ENCODE measurements at regions not wholly inside any gene's neighbourhood (a gene's known extent, or its start where the extent isn't known, plus 50 kb on each side); places are given as distances from the start of the nearest gene placed in this dataset.

- no peaks in the 10 kb centered on the region for H3F3A ChIP-seq (ENCODE audit: insufficient read depth, low read length)
- H2AFZ ChIP-seq (ENCODE audit: low read length), result no peak overlapping the region
- H3K4me1 ChIP-seq (ENCODE audit: insufficient read depth, low read length, severe bottlenecking), result no peaks in the 10 kb centered on the region
- H4K20me1 ChIP-seq (ENCODE audit: insufficient read depth, low read length), result no peaks in the 10 kb centered on the region
- H3K27me3 ChIP-seq (ENCODE audit: insufficient read depth, low read length), result no peaks in the 10 kb centered on the region
- no peaks in the 10 kb centered on the region for H3K9me3 ChIP-seq (ENCODE audit: low read length)
- TF ChIP-seq EZH2 (IDR thresholded peaks at IDR 0.05; ENCODE audit: borderline replicate concordance, low read length) (no peak), CTCF (IDR thresholded peaks at IDR 0.05; ENCODE audit: low read length) (no peak)
- no peaks in the 10 kb centered on the region for H3K9me2 ChIP-seq (ENCODE audit: low read depth, low read length)
- H3K36me3 ChIP-seq (ENCODE audit: insufficient read depth, low read length), result no peaks in the 10 kb centered on the region
- H3K9ac ChIP-seq (ENCODE audit: low read length), result no peak overlapping the region
- H3K27ac ChIP-seq (ENCODE audit: low read depth, low read length, poor library complexity, severe bottlenecking), result no peak overlapping the region
- no peak overlapping the region for H3K4me2 ChIP-seq (ENCODE audit: low read length)
- H3K79me2 ChIP-seq (ENCODE audit: insufficient read depth, low read length), result no peaks in the 10 kb centered on the region
- no peak overlapping the region for H3K4me3 ChIP-seq (ENCODE audit: low read depth, low read length, poor library complexity, severe bottlenecking)
These were observed 80.0 kb downstream of the CLDN34 start for GRCh38 chrX:10047133-10047532.

GRCh38 chrX:10047631-10048030 is 80.5 kb downstream of the CLDN34 start:
- no peak overlapping the region for H2AFZ ChIP-seq (ENCODE audit: low read length)
- H3K27ac ChIP-seq (ENCODE audit: low read depth, low read length, poor library complexity, severe bottlenecking), result no peak overlapping the region
- no peaks in the 10 kb centered on the region for H3K9me3 ChIP-seq (ENCODE audit: low read length)
- no peak overlapping the region for H3K9ac ChIP-seq (ENCODE audit: low read length)
- no peaks in the 10 kb centered on the region for H3F3A ChIP-seq (ENCODE audit: insufficient read depth, low read length)
- no peaks in the 10 kb centered on the region for H3K36me3 ChIP-seq (ENCODE audit: insufficient read depth, low read length)
- no peaks in the 10 kb centered on the region for H3K79me2 ChIP-seq (ENCODE audit: insufficient read depth, low read length)
- no peaks in the 10 kb centered on the region for H3K4me1 ChIP-seq (ENCODE audit: insufficient read depth, low read length, severe bottlenecking)
- no peak overlapping the region for H3K4me3 ChIP-seq (ENCODE audit: low read depth, low read length, poor library complexity, severe bottlenecking)
- H4K20me1 ChIP-seq (ENCODE audit: insufficient read depth, low read length), result no peaks in the 10 kb centered on the region
- H3K9me2 ChIP-seq (ENCODE audit: low read depth, low read length), result no peaks in the 10 kb centered on the region
- H3K4me2 ChIP-seq (ENCODE audit: low read length), result no peak overlapping the region
- H3K27me3 ChIP-seq (ENCODE audit: insufficient read depth, low read length), result no peaks in the 10 kb centered on the region
- TF ChIP-seq CTCF (IDR thresholded peaks at IDR 0.05; ENCODE audit: low read length), result no peak
- no peak for TF ChIP-seq EZH2 (IDR thresholded peaks at IDR 0.05; ENCODE audit: borderline replicate concordance, low read length)

- Histone ChIP-seq H3K27me3 (ENCODE audit: insufficient read depth, low read length) (no peaks in the 10 kb centered on the region), H3K4me2 (ENCODE audit: low read length) (no peak overlapping the region), H3K9me2 (ENCODE audit: low read depth, low read length) (no peaks in the 10 kb centered on the region), H2AFZ (ENCODE audit: low read length) (no peak overlapping the region), H3K9me3 (ENCODE audit: low read length) (no peaks in the 10 kb centered on the region), H3K4me3 (ENCODE audit: low read depth, low read length, poor library complexity, severe bottlenecking) (no peak overlapping the region), H3K79me2 (ENCODE audit: insufficient read depth, low read length) (no peaks in the 10 kb centered on the region), H3K4me1 (ENCODE audit: insufficient read depth, low read length, severe bottlenecking) (no peaks in the 10 kb centered on the region), H3K9ac (ENCODE audit: low read length) (no peak overlapping the region), H3K36me3 (ENCODE audit: insufficient read depth, low read length) (no peaks in the 10 kb centered on the region), H3F3A (ENCODE audit: insufficient read depth, low read length) (no peaks in the 10 kb centered on the region), H3K27ac (ENCODE audit: low read depth, low read length, poor library complexity, severe bottlenecking) (no peak overlapping the region), H4K20me1 (ENCODE audit: insufficient read depth, low read length) (no peaks in the 10 kb centered on the region)
- no peak for TF ChIP-seq CTCF (IDR thresholded peaks at IDR 0.05; ENCODE audit: low read length)
- TF ChIP-seq EZH2 (IDR thresholded peaks at IDR 0.05; ENCODE audit: borderline replicate concordance, low read length), result no peak
These were observed 80.9 kb downstream of the CLDN34 start for GRCh38 chrX:10048076-10048475.

Data from OCI-LY1 (cell line).